ENCODE measurements at regions not wholly inside any gene's neighbourhood (a gene's known extent, or its start where the extent isn't known, plus 50 kb on each side); places are given as distances from the start of the nearest gene placed in this dataset.

- TF ChIP-seq USF2 (IDR thresholded peaks at IDR 0.05; ENCODE audit: borderline replicate concordance, low read depth, low read length) (no peak), SIN3A (IDR thresholded peaks at IDR 0.05; ENCODE audit: borderline replicate concordance, low read depth, low read length) (no peak), POLR2AphosphoS5 (IDR thresholded peaks at IDR 0.05; ENCODE audit: low read depth, low read length) (no peak), YY1 (IDR thresholded peaks at IDR 0.05; ENCODE audit: low read depth) (no peak), TAF1 (IDR thresholded peaks at IDR 0.05; ENCODE audit: borderline replicate concordance, low read depth, low read length) (no peak), MXI1 (IDR thresholded peaks at IDR 0.05; ENCODE audit: low read depth, low read length) (peak; percentile 44)
These were observed 447.6 kb upstream of the POU3F3 start for GRCh38 chr2:104406261-104406726.
